Kidney (tissue), 13 donors: ENCODE measurements at regions not wholly inside any gene's neighbourhood (a gene's known extent, or its start where the extent isn't known, plus 50 kb on each side); places are given as distances from the start of the nearest gene placed in this dataset.
A peak's percentile ranks its signal among the peaks of the same experiment; 100 is the strongest.

Experiments used
- DNase-seq, 5 donors: peaks; one replicate each; pipeline ENCODE4 v3.0.0-alpha.2; 2013 to 2020
- FAIRE-seq: peaks from 2 replicates; lab custom pipeline; 2012; peaks lifted over from hg19 to GRCh38; lab: Jason Lieb, UNC
- H3K27ac ChIP-seq, 2 donors: one replicate each; pipeline ENCODE4 v1.7.0; 2013; ENCODE audit warnings: low read depth in 2 of 2, low read length in 2 of 2, inconsistent platforms in 1 of 2
- H3K27me3 ChIP-seq: one replicate; pipeline ENCODE4 v1.7.1; 2013; ENCODE audit warnings: low read length, inconsistent platforms; ENCODE audit not compliant: control insufficient read depth, insufficient read depth
- H3K36me3 ChIP-seq, 3 donors: one replicate each; pipeline versions ENCODE4 v1.7.0 to v1.7.1; 2013; ENCODE audit warnings: low read length in 3 of 3, control low read depth in 1 of 3, inconsistent platforms in 1 of 3; ENCODE audit not compliant: insufficient read depth in 3 of 3, control insufficient read depth in 2 of 3
- H3K4me1 ChIP-seq, 3 donors: one replicate each; pipeline versions ENCODE4 v1.7.0 to v1.7.1; 2013; ENCODE audit warnings: low read length in 3 of 3, inconsistent platforms in 1 of 3, low read depth in 1 of 3; ENCODE audit not compliant: control insufficient read depth in 2 of 3, insufficient read depth in 2 of 3
- H3K4me3 ChIP-seq, 3 donors: one replicate each; pipeline versions ENCODE4 v1.7.0 to v1.8.1; 2013; ENCODE audit warnings: low read length in 3 of 3, control low read depth in 1 of 3, inconsistent platforms in 1 of 3
- H3K9ac ChIP-seq, 3 donors: one replicate each; pipeline versions ENCODE4 v1.7.0 to v1.7.1; 2013; ENCODE audit warnings: low read length in 3 of 3, control low read depth in 1 of 3, inconsistent platforms in 1 of 3
- H3K9me3 ChIP-seq, 3 donors: one replicate each; pipeline versions ENCODE4 v1.7.0 to v1.7.1; 2013; ENCODE audit warnings: low read length in 3 of 3, control low read depth in 1 of 3, inconsistent platforms in 1 of 3; ENCODE audit not compliant: control insufficient read depth in 2 of 3, insufficient read depth in 1 of 3
- intact Hi-C: fragments of 100-400 bp; cut with DNase I; formaldehyde crosslinking; loops from one replicate; pipeline ENCODE4 v1.11.1; 2022
- TF ChIP-seq, protein P1 (sequence below): IDR thresholded peaks from 3 replicates; pipeline ENCODE4 v1.5.1; 2012; ENCODE audit warnings: mild to moderate bottlenecking, moderate library complexity, borderline replicate concordance; ENCODE audit not compliant: insufficient read depth; ENCODE audit errors: extremely low read depth
- donor health status: control.
- donor health status: control.
- donor health status: control.
- donor health status: control.
- donor health status: control.
- donor health status: DM: yes; HTN: yes; CAD: no.
- donor health status: Normal renal cell carcinoma (clear cell type).

GRCh38 chr13:53255795-53256194 lies 227.2 kb downstream of the OLFM4 start:
- DNase-seq (no peak), FAIRE-seq (no peak)
- Histone ChIP-seq H3K4me1 (no peaks in the 10 kb centered on the region), H3K27me3 (no peaks in the 10 kb centered on the region), H3K36me3 (no peaks in the 10 kb centered on the region), H3K9ac (no peak overlapping the region), H3K4me3 (no peak overlapping the region), H3K9me3 (no peaks in the 10 kb centered on the region), H3K27ac (no peak overlapping the region)
- intact Hi-C loops, result no loop called here
- TF ChIP-seq, protein P1, sequence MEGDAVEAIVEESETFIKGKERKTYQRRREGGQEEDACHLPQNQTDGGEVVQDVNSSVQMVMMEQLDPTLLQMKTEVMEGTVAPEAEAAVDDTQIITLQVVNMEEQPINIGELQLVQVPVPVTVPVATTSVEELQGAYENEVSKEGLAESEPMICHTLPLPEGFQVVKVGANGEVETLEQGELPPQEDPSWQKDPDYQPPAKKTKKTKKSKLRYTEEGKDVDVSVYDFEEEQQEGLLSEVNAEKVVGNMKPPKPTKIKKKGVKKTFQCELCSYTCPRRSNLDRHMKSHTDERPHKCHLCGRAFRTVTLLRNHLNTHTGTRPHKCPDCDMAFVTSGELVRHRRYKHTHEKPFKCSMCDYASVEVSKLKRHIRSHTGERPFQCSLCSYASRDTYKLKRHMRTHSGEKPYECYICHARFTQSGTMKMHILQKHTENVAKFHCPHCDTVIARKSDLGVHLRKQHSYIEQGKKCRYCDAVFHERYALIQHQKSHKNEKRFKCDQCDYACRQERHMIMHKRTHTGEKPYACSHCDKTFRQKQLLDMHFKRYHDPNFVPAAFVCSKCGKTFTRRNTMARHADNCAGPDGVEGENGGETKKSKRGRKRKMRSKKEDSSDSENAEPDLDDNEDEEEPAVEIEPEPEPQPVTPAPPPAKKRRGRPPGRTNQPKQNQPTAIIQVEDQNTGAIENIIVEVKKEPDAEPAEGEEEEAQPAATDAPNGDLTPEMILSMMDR, result no peak

DNA sequence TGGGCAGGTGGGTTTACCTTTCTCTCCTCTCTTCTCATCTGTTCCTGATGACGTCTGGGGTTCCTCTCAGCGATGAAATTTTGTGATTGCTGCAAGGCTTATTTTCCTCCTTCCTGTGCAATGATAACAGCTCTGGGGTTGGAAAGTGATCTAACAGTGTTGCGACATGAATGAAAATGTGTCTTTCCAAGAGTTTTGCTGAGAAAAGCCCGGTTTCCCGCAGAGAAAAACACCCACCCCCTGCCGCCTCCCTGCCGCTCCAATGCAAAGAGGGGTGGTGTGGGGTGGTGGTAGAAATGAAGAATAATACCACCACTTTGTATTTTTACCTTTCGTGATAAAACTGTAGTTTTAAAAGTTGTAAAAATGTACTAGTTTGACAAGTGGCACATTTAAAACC lies 232.0 kb downstream of the OLFM4 start:
- H3K27ac ChIP-seq, result no peak overlapping the region
- intact Hi-C loops, result no loop called here
- FAIRE-seq, result no peak
- H3K4me1 ChIP-seq, result no peaks in the 10 kb centered on the region
- no peaks in the 10 kb centered on the region for H3K9me3 ChIP-seq
- DNase-seq, result no peak
- no peak overlapping the region for H3K9ac ChIP-seq
- H3K4me3 ChIP-seq, result no peak overlapping the region
- no peaks in the 10 kb centered on the region for H3K36me3 ChIP-seq
- no peaks in the 10 kb centered on the region for H3K27me3 ChIP-seq
- TF ChIP-seq, protein P1, result no peak

DNA sequence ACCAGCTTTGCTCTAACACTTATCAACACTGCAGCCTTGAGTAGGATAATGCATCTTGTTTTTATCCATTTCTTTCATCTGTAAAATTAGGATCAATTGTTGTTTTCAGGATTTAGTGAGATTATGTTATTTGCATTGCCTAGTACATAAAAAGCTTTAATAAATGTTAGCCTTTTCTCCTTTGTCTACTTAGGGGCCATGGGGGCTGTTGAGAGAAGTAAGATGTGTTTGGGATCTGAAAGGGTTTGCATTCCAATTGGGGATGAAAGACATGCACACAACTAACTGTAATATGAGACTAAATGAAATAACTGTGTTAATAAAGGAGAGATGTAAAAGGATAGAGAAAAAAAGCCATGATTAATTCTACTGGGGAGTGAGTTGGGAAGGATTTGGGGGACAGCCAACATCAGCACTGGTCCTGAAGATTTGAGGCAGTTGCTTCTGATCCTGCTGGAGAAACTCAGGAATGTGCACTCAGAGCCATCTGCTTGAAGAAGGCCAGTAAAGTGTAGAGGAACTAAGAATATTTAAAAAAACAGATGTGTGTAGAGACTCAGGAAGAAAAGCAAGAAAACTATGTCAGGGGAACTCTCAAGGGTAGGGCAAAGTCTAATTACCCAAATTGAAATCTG lies 236.3 kb downstream of the OLFM4 start:
- H3K36me3 ChIP-seq, result no peaks in the 10 kb centered on the region
- no peaks in the 10 kb centered on the region for H3K9me3 ChIP-seq
- no peaks in the 10 kb centered on the region for H3K4me1 ChIP-seq
- H3K4me3 ChIP-seq, result no peak overlapping the region
- TF ChIP-seq, protein P1, result no peak
- no peaks in the 10 kb centered on the region for H3K27me3 ChIP-seq
- H3K9ac ChIP-seq, result no peak overlapping the region
- H3K27ac ChIP-seq, result no peak overlapping the region
- DNase-seq (peak in 1 of 5 donors; percentile 38), FAIRE-seq (no peak)
- intact Hi-C loops, result no loop called here

DNA sequence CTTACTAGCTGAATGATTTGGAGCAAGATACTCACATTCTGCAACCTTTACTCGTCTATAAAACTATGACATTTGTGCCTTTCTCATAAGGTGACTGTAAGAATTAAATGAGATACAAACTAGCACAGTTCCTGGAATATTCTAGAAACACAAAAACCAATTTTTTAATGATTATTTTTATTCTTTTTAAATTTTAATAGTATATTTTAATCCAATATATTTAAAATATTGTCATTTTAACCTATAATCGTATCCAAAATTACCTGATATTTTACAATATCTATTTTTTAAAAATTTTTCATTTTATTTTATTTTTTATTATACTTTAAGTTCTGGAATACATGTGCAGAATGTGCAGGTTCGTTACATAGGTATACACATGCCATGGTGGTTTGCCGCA lies 238.1 kb downstream of the OLFM4 start:
- FAIRE-seq, result peak; percentile 94
- Histone ChIP-seq H3K4me3 (no peak overlapping the region), H3K36me3 (no peaks in the 10 kb centered on the region), H3K9me3 (no peaks in the 10 kb centered on the region), H3K4me1 (no peaks in the 10 kb centered on the region), H3K27ac (no peak overlapping the region), H3K9ac (no peak overlapping the region), H3K27me3 (no peaks in the 10 kb centered on the region)
- no peak for DNase-seq
- intact Hi-C loops, result no loop called here
- TF ChIP-seq, protein P1, result no peak
